ENCODE measurements at regions not wholly inside any gene's neighbourhood (a gene's known extent, or its start where the extent isn't known, plus 50 kb on each side); places are given as distances from the start of the nearest gene placed in this dataset.

GRCh38 chr21:19328954-19329353 lies 925.4 kb upstream of the TMPRSS15 start:
- no peak for ATAC-seq
- Histone ChIP-seq H3K79me2 (ENCODE audit: control insufficient read depth, insufficient read depth, low read length) (no peaks in the 10 kb centered on the region), H3K36me3 (ENCODE audit: control insufficient read depth, insufficient read depth, low read length) (no peaks in the 10 kb centered on the region), H3K9ac (ENCODE audit: insufficient read depth in 1 of 2, low read depth in 2 of 2, low read length in 2 of 2) (no peak overlapping the region), H3K27me3 (ENCODE audit: control insufficient read depth in 2 of 2, insufficient read depth in 2 of 2, low read length in 2 of 2) (no peaks in the 10 kb centered on the region), H3K9me3 (replicated peaks; ENCODE audit: control insufficient read depth, insufficient read depth, low read depth, low read length) (no peaks in the 10 kb centered on the region; the same call in none of the 2 replicates), H3K9me1 (ENCODE audit: control insufficient read depth, insufficient read depth, low read length) (no peaks in the 10 kb centered on the region), H3K4me3 (no peak overlapping the region), H3K27ac (ENCODE audit: extremely low read depth, low read depth, low read length) (no peak overlapping the region), H4K20me1 (replicated peaks; ENCODE audit: control insufficient read depth, insufficient read depth, low read length) (no peaks in the 10 kb centered on the region), H2AFZ (ENCODE audit: low read depth, low read length) (no peak overlapping the region), H3K4me2 (ENCODE audit: insufficient read depth, low read length) (no peak overlapping the region), H3K4me1 (replicated peaks in 1 of 2; ENCODE audit: control insufficient read depth in 2 of 2, insufficient read depth in 2 of 2, low read length in 2 of 2) (no peaks in the 10 kb centered on the region)
- FAIRE-seq: no peak
- intact Hi-C loops (cut with micrococcal nuclease) (loop anchor here (5.0 kb wide), 1 partner anchor 183 kb away; no protein-coding TSS in a partner anchor), in situ Hi-C loops (cut with MboI) (no loop called here)
- POLR2A ChIA-PET: no interaction called here
- BruUV-seq (replicated peaks): no TSS peak
- no peak for DNase-seq (ENCODE audit: extremely low read depth in 1 of 4, low spot score in 3 of 4)
- CTCF ChIA-PET (ENCODE audit: low intra/inter-chr PET ratio): no interaction called here
- 48% methylated on average over 5 of the region's 5 CpGs for WGBS (ENCODE audit: insufficient coverage, low coverage, missing lambda C conversion rate)
- TF ChIP-seq ZNF12 (CRISPR knock-in tag; IDR thresholded peaks at IDR 0.05) (no peak), MAFK (IDR thresholded peaks at IDR 0.05; ENCODE audit: low read length) (peak; percentile 12; the same call in 1 of the 2 replicates), RBM25 (IDR thresholded peaks at IDR 0.05; ENCODE audit: low read depth, low read length, severe bottlenecking) (no peak), ZNF609 (CRISPR knock-in tag; IDR thresholded peaks at IDR 0.05; ENCODE audit: borderline replicate concordance) (no peak), ZBTB34 (CRISPR knock-in tag; IDR thresholded peaks at IDR 0.05) (no peak), XRCC5 (IDR thresholded peaks at IDR 0.05; ENCODE audit: low read depth, low read length) (no peak), MAFG (tag; conservative IDR thresholded peaks at IDR 0.05) (0 out of 2 replicates have a peak, but pooled peaks have one; percentile 23), MAFF (IDR thresholded peaks at IDR 0.05; ENCODE audit: low read length) (peak; percentile 42; the same call in 1 of the 2 replicates), MCM7 (IDR thresholded peaks at IDR 0.05) (no peak), SMAD2 (IDR thresholded peaks at IDR 0.05; ENCODE audit: low read depth, low read length) (no peak), C11orf30 (IDR thresholded peaks at IDR 0.05; ENCODE audit: low read depth) (peak; percentile 33; the same call in 1 of the 2 replicates), CTCFL (IDR thresholded peaks at IDR 0.05; ENCODE audit: borderline replicate concordance, insufficient read depth, low read depth, low read length, poor library complexity, severe bottlenecking) (no peak), ZNF316 (IDR thresholded peaks at IDR 0.05) (peak; percentile 48; the same call in 1 of the 2 replicates), FOXO4 (CRISPR knock-in tag; IDR thresholded peaks at IDR 0.05) (no peak)

All from K562 (cell line).